ENCODE measurements at regions not wholly inside any gene's neighbourhood (a gene's known extent, or its start where the extent isn't known, plus 50 kb on each side); places are given as distances from the start of the nearest gene placed in this dataset.

DNA sequence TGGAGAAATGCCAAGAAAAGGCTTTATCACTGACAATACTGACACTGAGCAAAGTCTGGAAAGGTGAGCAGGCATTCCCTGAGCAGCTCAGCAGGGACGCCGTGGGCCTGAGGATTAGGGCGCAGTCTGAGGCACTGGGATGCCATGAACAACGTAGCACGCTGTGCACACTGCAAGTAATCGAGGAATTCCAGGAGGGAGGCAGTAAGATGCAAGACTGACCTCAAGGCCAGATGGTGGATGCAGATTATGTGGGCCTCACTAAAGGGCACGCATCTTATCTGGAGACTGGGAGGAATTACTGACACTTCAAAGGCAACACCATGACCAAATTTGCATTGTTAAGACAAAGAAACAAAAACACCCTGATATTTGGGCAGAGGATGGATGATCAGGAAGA, 50.4 kb upstream of the OPCML start:
- 1% methylated on average over 7 of the region's 7 CpGs for WGBS (ENCODE audit: low lambda C conversion rate)
- Histone ChIP-seq H2AFZ (ENCODE audit: low read length) (no peak overlapping the region), H3K79me2 (ENCODE audit: insufficient read depth, low read length) (no peaks in the 10 kb centered on the region), H3K36me3 (replicated peaks in 1 of 2; ENCODE audit: control insufficient read depth in 1 of 2, insufficient read depth in 2 of 2, low read length in 2 of 2) (no peaks in the 10 kb centered on the region), H3K9me3 (ENCODE audit: low read length) (peaks cover 14% of the 10 kb centered on the region), H3K4me3 (replicated peaks in 1 of 3; ENCODE audit: insufficient read depth in 1 of 3, low read depth in 2 of 3, low read length in 3 of 3) (no peak overlapping the region), H3K4me2 (ENCODE audit: low read depth, low read length) (no peak overlapping the region), H4K20me1 (ENCODE audit: insufficient read depth, low read length) (no peaks in the 10 kb centered on the region), H3K27ac (ENCODE audit: extremely low read length, insufficient read depth, low read length) (no peak overlapping the region), H3K27me3 (ENCODE audit: control insufficient read depth in 1 of 2, insufficient read depth in 2 of 2, low read length in 2 of 2) (no peaks in the 10 kb centered on the region), H3K9ac (ENCODE audit: insufficient read depth, low read depth, low read length) (no peak overlapping the region), H3K4me1 (ENCODE audit: insufficient read depth, low read length) (no peaks in the 10 kb centered on the region)
- ChIA-PET POLR2A (no interaction called here), CTCF (ENCODE audit: low intra/inter-chr PET ratio, low total read pairs) (no interaction called here)
- FAIRE-seq (no peak), ATAC-seq (no peak), DNase-seq (ENCODE audit: low spot score) (no peak)
- in situ Hi-C loops (cut with HindIII; ENCODE audit: extremely low pct_ligation_motif_present, low pct_unique_long_range_greater_than_20kb) = no loop called here
- intact Hi-C loops (cut with micrococcal nuclease; ENCODE audit: unreplicated experiment) = no loop called here
- BruUV-seq (replicated peaks) = no TSS peak
- TF ChIP-seq, protein P1, sequence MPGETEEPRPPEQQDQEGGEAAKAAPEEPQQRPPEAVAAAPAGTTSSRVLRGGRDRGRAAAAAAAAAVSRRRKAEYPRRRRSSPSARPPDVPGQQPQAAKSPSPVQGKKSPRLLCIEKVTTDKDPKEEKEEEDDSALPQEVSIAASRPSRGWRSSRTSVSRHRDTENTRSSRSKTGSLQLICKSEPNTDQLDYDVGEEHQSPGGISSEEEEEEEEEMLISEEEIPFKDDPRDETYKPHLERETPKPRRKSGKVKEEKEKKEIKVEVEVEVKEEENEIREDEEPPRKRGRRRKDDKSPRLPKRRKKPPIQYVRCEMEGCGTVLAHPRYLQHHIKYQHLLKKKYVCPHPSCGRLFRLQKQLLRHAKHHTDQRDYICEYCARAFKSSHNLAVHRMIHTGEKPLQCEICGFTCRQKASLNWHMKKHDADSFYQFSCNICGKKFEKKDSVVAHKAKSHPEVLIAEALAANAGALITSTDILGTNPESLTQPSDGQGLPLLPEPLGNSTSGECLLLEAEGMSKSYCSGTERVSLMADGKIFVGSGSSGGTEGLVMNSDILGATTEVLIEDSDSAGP (CRISPR knock-in tag; IDR thresholded peaks at IDR 0.05; ENCODE audit: borderline replicate concordance) = no peak
- TF ChIP-seq SMARCC2 (IDR thresholded peaks at IDR 0.05) (no peak), NCOA5 (CRISPR knock-in tag; IDR thresholded peaks at IDR 0.05) (no peak), ZNF543 (CRISPR knock-in tag; IDR thresholded peaks at IDR 0.05) (no peak), ZNF674 (CRISPR knock-in tag; IDR thresholded peaks at IDR 0.05; ENCODE audit: low read depth) (no peak), MAFF (IDR thresholded peaks at IDR 0.05; ENCODE audit: low read depth, low read length) (no peak), ZNF878 (CRISPR knock-in tag; IDR thresholded peaks at IDR 0.05) (no peak), ZNF382 (CRISPR knock-in tag; IDR thresholded peaks at IDR 0.05; ENCODE audit: borderline replicate concordance) (no peak), SMC3 (IDR thresholded peaks at IDR 0.05; ENCODE audit: low read length) (no peak), ZNF776 (CRISPR knock-in tag; IDR thresholded peaks at IDR 0.05) (no peak)
- TF ChIP-seq, protein P2, sequence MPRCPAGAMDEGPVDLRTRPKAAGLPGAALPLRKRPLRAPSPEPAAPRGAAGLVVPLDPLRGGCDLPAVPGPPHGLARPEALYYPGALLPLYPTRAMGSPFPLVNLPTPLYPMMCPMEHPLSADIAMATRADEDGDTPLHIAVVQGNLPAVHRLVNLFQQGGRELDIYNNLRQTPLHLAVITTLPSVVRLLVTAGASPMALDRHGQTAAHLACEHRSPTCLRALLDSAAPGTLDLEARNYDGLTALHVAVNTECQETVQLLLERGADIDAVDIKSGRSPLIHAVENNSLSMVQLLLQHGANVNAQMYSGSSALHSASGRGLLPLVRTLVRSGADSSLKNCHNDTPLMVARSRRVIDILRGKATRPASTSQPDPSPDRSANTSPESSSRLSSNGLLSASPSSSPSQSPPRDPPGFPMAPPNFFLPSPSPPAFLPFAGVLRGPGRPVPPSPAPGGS (CRISPR knock-in tag; IDR thresholded peaks at IDR 0.05) = no peak
- TF ChIP-seq, protein P3, sequence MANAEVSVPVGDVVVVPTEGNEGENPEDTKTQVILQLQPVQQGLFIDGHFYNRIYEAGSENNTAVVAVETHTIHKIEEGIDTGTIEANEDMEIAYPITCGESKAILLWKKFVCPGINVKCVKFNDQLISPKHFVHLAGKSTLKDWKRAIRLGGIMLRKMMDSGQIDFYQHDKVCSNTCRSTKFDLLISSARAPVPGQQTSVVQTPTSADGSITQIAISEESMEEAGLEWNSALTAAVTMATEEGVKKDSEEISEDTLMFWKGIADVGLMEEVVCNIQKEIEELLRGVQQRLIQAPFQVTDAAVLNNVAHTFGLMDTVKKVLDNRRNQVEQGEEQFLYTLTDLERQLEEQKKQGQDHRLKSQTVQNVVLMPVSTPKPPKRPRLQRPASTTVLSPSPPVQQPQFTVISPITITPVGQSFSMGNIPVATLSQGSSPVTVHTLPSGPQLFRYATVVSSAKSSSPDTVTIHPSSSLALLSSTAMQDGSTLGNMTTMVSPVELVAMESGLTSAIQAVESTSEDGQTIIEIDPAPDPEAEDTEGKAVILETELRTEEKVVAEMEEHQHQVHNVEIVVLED (CRISPR knock-in tag; IDR thresholded peaks at IDR 0.05; ENCODE audit: borderline replicate concordance) = no peak
- TF ChIP-seq, protein P4, sequence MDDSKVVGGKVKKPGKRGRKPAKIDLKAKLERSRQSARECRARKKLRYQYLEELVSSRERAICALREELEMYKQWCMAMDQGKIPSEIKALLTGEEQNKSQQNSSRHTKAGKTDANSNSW (CRISPR knock-in tag; IDR thresholded peaks at IDR 0.05; ENCODE audit: borderline replicate concordance) = no peak
- TF ChIP-seq, protein P5, sequence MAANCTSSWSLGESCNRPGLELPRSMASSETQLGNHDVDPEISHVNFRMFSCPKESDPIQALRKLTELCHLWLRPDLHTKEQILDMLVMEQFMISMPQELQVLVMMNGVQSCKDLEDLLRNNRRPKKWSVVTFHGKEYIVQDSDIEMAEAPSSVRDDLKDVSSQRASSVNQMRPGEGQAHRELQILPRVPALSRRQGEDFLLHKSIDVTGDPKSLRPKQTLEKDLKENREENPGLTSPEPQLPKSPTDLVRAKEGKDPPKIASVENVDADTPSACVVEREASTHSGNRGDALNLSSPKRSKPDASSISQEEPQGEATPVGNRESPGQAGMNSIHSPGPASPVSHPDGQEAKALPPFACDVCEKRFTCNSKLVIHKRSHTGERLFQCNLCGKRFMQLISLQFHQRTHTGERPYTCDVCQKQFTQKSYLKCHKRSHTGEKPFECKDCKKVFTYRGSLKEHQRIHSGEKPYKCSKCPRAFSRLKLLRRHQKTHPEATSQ (CRISPR knock-in tag; IDR thresholded peaks at IDR 0.05; ENCODE audit: borderline replicate concordance) = no peak
